ENCODE measurements at regions not wholly inside any gene's neighbourhood (a gene's known extent, or its start where the extent isn't known, plus 50 kb on each side); places are given as distances from the start of the nearest gene placed in this dataset.

DNA sequence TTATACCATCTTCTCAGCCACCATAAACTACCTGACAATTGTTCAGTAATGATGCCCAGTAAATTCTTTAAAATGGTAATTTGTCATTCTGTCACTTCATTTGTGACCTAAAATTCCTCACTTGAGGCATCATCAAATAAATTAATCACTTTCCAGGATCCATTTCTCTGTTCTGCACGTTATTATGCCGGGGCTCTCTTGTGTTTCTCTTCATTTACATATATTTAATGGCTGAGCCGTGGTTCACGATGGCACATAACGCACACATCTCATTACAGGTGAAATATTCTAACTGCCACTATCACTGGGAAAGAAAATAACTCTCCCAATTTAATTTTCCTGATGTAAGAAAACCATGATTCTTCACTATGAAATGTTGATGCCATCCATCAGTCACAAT, 529.6 kb downstream of the NR4A2 start:
- no peak for DNase-seq (ENCODE audit: low spot score)

DNA sequence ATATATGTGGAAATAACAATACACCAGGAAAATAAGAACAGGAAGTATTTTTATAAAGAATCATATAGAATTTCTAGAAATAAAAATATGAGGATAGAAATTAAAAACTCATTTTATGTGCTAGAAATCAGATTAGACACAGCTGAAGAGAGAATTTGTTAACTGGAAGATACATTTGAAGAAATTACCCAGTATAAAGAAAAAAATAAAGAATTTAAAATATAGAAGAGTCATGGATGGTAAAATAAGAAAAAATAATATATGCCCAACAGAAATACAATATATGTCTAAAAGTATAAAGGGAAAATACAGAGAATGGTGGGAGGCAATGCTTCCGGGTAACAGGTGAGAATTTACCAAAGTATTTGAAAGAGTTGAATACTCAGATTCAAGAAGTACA, 539.9 kb downstream of the NR4A2 start:
- no peak for DNase-seq (ENCODE audit: low spot score)

DNA sequence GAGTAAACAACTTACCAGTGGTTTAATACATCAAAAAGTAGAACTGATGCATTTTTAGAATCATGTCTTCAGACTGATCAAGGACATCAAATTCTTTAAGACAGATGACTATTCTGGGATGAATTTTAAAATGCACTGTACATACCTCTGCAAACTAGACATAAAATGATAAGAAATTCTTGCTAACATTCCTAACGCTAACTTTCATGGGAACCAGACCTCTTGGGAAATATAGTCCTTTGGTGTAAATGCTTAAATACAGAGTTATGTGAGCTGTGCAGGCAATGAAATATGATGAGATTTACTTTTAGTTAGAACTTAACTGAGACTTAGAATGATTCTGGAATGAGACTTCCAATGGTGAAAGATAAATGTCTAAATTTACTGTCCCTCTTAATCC, 562.0 kb downstream of the NR4A2 start:
- DNase-seq (ENCODE audit: low spot score) = no peak

DNA sequence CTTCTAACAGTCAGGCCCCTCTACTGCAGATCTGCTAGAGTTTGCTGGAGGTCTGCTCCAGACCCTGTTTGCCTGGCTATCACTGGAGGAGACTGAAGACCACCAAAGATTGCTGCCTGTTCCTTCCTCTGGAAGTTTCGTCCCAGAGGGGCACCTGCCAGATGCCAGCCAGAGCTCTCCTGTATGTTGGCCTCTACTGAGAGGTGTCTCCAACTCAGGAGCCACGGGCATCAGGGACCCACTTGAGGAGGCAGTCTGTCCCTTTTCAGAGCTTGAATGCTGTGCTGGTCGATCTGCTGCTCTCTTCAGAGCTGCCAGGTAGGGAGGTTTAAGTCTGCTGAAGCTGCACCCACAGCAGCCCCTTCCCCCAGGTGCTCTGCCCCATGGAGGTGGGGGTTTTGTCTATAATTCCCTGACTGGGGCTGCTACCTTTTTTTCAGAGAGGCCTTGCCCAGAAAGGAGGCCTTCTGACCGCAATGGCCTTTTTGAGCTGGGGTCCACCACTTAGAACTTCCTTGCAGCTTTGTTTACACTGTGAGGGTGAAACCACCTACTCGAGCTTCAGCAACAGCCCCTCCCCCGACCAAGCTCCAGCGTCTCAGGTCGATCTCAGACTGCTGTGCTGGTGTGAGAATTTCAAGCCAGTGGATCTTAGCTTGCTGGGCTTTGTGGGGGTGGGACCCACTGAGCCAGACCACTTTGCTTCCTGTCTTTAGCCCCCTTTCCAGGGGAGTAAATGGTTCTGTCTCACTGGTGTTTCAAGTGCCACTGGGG, 566.0 kb downstream of the NR4A2 start:
- no peak for DNase-seq (ENCODE audit: low spot score)

DNA sequence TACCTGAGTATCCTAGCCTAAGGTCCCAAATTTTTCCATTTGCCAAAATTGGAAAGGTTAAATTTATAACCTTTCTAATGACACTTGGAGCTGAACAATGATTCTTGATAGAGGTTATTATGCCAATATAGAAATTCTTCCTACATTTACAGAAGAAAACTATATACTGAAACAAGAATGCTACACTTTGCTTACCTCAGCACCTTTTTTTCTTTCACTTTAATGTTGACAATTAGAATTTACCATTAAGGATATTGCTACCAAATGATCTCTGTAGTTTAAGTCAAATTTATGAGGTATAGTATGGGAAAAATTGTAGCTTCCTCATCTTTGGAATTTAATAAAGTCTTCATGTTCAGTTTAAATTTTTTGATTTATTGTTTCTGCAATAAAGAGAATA, 577.0 kb downstream of the NR4A2 start:
- DNase-seq (ENCODE audit: low spot score) = no peak

DNA sequence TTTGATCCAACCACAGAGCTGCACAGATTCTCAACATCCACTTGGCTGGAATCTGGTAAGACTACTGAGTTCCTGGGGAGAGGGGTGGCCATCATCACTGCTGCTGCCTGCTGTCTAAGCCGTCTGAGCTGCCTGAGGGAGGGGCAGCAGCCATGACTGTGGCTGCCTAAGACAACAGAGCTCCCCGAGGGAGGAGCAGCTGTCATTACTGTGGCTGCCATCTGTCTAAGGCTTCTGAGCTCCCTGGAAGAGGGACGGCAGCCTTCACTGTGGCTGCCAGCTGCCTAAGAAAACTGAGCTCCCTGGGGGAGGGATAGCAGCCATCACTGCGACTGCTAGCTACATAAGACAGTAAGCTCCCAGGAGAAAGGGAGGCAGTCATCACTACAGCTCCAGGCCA, 584.4 kb downstream of the NR4A2 start:
- no peak for DNase-seq (ENCODE audit: low spot score)

DNA sequence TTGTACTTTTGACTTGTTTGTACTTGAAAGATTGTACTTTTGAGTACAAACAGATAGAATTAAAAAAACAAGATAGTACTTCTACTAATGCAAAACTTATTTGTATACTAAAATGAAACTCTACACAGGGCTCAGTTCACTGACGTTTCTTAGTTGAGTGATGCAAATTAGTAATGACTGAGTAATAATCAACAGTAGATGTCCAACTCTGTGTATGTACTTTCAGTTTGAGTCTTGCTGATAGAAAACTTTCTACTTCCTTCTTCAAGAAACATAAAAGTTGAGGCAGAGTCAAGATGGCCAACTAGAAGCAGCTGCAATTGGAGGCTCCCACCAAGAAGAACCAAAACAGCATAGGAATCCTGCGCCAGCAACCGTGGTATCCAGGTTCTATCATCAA, 585.0 kb downstream of the NR4A2 start:
- no peak for DNase-seq (ENCODE audit: low spot score)

DNA sequence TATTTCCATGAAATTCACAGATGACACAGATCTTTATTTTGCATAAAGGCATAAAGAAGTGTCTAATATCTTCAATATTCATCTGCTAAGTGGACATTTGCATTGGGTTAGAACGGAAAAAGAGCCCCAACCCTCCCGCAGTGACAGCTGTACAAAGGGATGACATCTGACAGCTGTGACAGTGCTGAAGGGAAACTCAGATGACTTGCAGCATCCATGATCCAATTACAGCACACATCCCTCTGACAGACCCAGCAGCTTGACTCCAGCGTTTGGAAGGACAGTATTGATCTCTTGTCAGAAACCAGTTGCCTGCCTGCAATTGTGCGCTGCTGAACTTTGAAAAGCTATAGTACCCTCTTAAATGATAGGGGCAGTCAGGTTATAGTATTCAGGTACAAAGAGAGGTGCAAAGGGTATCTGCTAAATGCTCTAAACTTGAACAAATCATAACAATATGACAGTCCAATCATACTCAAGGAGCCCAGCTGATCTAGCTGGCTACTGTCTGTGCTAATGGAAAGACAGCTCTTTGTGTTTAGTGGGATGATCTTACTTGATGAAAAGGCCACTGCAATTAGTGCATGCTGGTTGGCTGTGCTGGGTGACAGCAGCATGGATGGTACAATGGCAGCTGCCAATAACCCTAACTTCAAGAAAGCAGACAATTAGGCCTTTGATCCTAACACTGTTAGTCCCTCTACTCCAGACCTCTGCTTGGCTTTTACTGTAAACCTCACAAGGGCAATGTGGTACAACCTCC, 599.2 kb downstream of the NR4A2 start:
- DNase-seq (ENCODE audit: low spot score) = no peak

DNA sequence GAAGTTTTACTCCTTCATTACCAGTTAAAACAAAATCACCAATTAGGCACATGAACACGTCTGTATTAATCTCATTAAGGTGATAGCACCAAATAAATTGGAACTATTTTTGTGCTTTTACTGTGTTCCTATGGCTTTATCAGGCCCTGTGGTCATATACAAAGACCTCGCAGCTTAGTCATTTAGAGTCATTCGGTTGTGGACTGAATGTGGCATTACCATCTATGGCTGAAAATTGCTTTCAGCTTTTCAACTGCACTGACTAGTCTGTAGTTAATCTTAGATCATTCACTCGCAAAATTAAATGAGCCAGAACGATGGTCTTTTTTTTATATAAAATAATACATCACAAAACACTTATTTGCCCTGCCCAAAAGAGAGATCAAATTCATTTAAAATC, 601.7 kb downstream of the NR4A2 start:
- DNase-seq (ENCODE audit: low spot score) = no peak

DNA sequence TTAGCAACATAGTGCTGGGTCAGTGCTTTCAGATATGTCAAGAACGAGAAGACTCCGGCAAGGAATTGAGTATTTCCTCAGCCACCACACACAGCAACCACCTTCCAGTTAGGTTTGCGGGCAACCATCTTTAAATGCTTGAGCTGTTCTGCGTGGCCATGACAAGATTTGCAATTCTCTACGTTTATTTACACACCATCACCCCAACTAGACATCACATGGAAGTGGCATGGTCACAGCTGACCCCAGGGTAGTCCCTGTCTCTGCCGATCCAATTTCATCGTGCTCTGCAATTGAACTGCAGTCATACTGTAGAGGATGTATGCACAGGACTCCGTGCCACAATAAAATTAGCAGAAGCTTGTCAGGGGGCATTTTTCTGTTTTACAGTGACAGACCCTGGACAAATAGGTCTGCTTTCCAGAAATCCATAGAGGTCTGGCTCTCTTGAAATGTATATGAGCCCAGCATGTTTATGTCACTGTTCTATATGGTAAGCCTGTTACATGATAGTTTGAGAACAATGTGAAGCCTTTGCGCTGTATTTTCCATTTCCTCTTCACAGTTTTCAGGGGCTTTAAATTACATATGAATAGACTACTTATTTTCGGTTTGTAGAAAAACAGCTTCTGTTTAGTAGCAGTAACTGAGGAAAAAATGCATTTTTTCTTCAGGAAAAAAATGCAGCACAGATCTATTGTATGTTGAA, 605.2 kb downstream of the NR4A2 start:
- DNase-seq (ENCODE audit: low spot score) = no peak

DNA sequence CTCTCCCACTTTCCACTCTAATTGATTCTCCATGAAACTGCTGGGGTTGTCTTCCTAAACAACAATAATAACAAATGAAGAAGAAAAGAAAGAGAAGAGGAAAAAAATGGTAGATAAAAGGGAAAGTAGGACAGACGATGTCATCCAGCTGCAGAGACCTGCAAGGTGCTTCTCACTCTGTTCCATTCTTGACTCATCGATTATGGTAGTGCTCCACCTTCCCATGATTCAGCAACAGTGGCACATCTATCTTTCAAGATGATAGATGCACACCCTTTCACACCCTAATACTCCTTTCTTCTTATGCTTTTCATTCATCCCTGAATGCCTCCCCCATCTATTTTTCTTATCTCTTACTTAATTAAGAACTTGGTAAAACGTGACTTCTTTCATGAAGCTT, 610.2 kb downstream of the NR4A2 start:
- no peak for DNase-seq (ENCODE audit: low spot score)

DNA sequence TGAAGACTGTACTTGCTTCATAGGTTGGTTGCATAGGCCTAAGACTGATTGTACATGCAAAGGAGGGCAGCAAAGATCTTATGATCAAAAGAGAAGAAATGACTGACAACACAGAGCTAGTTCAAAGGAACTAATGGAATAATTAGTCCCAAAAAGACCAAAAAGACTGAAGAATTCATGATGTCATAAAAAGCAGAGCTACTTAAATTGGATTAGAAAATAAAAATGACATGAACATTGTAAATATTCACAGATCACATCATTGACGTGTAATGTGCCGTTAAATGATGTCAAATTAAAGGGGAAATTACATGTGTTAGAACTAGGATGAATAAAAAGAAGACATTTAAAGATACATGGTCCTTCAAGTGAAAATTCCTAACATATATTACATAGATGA, 616.8 kb downstream of the NR4A2 start:
- no peak for DNase-seq (ENCODE audit: low spot score)

DNA sequence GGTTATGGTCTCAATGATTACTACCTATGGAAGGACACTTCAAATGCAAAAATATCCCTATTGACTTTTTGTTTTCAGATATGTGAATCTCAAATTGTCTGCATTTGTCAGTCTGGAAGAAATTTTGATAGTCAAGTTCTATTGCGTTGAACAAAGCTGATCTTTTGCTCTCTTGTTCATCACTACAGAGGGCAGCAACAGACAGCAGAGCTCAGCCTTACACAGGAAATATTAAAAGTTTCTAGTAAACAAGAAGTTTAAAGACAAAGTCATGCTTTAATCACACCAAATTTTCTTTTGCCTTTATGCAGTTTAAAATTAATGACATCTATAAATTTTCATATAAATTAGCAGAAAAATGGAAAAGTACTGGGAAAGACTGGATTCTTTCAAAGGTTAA, 617.5 kb downstream of the NR4A2 start:
- no peak for DNase-seq (ENCODE audit: low spot score)

DNA sequence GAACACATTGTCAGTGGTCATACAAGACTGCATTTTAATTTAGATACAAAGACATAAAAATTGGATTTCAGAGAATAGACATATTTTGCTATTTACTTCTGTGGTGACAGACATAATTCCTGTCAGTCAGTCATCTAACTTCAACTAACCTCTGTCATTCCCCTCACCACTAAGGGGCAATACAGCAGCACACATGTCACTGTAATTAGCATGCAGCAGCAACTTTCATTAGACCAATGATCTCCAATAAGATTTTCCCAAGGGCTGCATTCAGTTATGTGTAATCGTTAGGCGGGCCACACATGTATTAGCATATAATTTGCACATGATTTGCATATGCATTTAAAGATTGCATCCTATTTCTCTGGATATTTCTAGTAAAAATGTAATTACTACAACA, 624.5 kb downstream of the NR4A2 start:
- peak; percentile 4 for DNase-seq (ENCODE audit: low spot score)

DNA sequence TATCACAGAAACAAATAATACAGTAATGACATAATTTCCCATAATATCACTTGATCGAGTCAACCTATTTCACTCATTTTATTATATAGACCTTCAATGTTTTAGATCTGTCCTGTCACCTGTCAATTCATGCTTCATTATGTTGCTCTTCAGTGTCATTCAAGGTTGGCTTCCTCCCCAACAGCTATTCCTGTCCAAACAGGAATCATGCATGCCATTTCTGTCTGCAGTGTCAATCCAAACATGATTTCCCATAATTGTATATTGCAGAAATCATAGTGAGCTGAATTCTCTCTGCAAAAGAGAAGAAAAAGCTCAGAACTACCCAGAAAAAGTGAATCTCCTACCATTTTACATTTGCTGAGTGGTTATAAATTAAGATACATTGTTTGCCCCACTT, 628.6 kb downstream of the NR4A2 start:
- no peak for DNase-seq (ENCODE audit: low spot score)

DNA sequence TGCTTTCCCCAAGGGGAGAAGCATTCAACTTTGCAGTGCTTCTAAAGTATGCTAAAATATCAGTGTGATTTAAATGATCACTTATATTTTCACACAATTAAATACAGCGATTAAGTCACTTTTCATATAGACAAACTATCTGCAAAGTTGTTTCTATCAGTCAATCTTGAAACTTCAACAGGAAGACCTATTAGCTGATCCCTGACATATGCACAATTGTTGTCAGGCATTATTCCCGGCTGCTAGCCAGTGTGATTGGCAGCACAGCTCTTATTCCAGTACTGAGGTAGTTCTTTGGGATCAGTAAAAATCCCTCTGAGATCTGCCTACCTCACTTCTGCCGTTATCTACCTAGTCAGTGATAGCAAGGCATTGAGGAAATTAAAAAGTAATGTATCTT, 629.5 kb downstream of the NR4A2 start:
- DNase-seq (ENCODE audit: low spot score) = no peak

DNA sequence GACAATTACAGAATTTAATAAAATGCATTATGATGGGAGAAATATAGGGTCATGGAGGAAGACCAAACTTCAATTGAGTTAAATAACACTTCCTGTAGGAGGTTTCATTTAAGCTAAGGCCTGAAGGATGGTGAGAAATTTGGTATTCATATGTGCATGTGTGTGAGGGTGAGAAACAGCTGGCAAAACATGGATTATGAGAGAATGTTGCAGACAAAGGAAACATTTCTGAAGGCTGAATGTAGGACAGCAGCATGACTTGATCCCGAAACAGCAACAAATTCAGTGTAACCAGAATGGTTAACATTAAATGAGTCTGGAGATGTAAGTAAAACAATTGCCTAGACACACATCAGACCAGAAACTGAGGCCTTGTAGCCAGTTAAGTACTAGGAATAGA, 630.8 kb downstream of the NR4A2 start:
- no peak for DNase-seq (ENCODE audit: low spot score)

DNA sequence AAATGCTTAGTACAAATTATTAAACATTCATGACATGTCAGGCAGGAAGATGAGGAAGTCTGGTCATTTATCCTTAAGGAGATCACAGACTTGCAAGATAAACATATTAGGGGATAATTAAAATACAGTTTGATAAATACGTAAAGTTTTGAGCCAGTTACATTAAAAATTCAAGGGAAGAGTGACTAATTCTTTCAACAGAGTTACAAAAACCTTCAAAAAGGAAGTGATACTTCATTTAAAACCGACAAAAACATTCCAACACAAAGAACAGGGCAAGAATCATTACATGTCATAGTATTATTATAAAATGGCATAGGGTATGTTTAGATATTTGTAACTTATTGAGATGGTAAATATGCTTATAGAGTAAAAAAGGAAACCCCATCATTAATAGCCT, 636.0 kb downstream of the NR4A2 start:
- DNase-seq (ENCODE audit: low spot score) = no peak

DNA sequence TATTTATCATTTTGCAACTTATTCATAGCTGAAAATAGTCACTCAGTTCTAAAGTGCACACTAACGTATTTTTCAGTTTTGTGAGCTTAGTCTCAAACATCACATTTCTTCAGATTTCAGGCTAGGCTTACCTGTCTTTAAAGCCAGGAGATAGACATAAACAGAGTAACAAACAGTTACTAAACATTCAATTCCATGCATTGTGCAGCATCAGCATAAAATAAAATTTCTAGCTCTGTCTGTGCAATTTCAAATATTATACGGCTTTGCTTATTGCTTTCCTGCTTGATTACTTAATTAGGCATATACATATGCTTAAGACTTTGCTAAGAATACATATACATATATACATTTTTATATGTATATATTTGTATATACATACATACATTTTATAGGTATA, 637.0 kb downstream of the NR4A2 start:
- no peak for DNase-seq (ENCODE audit: low spot score)

DNA sequence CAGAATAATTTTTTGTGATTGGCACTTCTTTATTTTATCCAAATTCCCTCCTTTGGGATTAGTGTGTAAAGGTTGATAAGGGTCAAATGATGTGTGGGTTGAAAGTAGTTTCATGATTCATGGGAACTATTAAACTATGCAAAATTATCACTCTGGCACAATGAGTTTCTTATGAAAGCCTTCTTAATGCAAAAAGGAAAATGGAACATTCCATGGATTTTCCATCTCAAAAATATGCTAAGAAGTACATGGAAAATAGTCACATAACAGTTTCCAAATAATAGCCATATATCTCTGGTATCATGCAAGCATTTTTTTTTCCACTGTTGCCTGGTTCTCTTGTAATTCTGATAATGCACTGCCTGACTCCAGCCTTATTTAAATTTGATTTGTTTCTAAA, 639.7 kb downstream of the NR4A2 start:
- DNase-seq (ENCODE audit: low spot score) = no peak

DNA sequence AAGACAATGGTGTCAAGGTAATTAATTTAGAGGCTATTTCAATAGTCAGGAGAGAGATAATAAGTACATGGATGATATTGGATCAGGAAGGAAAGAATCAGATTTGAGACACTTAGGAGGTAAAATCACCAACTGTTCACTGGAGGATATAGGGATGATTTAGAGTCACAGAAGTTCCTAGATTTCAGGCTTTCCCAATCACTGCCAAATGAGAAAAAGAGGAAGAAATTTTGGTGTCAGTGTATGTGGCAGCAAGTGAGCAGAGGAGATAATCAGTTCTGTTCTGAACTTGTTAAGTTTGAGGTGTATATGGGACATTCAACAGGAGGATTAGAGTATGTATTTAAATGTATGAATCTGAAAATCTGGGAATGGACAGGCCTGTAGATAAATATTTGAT, 640.4 kb downstream of the NR4A2 start:
- DNase-seq (ENCODE audit: low spot score) = no peak

DNA sequence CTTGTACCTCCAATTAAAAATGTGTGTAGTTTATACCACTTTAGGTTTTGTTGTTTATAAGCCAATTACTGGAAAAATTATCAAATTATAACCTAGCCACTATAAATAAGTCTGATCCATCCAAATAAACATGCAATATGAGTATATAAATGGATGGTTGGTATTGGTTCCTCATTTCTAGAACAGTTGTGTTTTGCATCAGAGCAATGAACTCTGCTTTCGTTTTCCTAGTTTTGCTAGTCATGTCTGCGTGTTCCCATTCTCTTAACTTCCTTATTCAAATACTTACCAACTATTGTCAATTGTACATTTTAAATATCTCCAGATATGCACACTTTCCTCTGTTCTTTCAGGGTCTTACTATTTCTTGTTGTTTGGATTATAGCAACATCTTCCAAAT, 641.7 kb downstream of the NR4A2 start:
- no peak for DNase-seq (ENCODE audit: low spot score)

DNA sequence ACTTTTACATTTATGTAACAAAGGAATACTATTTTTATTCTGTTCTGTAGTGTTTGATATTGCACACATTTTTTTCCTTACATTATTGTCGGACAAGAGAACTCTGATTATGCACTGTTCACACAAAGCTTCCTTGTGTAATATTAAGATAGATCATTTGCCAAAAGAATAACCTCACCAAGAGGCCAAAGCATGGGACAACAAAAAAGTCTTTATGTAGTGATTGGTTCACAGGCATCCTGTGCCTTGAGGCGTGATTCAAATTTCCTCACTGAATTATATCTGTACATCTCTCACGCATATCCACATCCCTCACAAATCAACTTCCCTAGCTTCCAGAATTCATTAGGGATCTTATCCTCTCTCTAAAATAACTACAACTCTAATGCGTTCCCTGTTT, 642.7 kb downstream of the NR4A2 start:
- no peak for DNase-seq (ENCODE audit: low spot score)
